ENCODE measurements at regions not wholly inside any gene's neighbourhood (a gene's known extent, or its start where the extent isn't known, plus 50 kb on each side); places are given as distances from the start of the nearest gene placed in this dataset.

DNA sequence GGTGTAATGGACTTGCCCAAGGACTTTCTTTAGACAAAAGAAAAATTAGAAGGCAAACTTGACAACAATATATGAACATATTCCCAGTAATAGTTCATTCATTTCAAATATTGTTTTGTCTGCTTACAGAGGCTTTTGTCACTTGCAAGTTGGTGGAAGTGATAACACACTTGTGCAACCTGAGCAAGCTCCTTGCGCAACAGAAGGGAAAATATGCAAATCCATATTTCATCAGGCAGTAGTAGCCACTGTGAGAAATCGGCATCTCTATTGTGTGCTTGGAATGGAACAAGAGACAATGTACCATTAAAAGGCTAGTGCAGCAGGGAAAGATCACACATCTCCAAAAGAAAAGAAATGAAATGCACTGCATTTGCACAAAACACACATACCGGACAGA lies 125.3 kb upstream of the RASEF start:
- TF ChIP-seq POLR2AphosphoS5 (IDR thresholded peaks at IDR 0.05; ENCODE audit: low read length) (no peak), JUND (IDR thresholded peaks at IDR 0.05; ENCODE audit: low read depth, low read length) (no peak)

Measured in GM12878 (cell line).